GM18502 (cell line): ENCODE measurements at regions not wholly inside any gene's neighbourhood (a gene's known extent, or its start where the extent isn't known, plus 50 kb on each side); places are given as distances from the start of the nearest gene placed in this dataset.

Source experiments
- ATAC-seq: cut with Tn5 transposase; IDR thresholded peaks from one replicate; pipeline ENCODE4 v1.9.1; 2021; ENCODE audit warnings: mild to moderate bottlenecking; ENCODE audit not compliant: unreplicated experiment, poor library complexity

DNA sequence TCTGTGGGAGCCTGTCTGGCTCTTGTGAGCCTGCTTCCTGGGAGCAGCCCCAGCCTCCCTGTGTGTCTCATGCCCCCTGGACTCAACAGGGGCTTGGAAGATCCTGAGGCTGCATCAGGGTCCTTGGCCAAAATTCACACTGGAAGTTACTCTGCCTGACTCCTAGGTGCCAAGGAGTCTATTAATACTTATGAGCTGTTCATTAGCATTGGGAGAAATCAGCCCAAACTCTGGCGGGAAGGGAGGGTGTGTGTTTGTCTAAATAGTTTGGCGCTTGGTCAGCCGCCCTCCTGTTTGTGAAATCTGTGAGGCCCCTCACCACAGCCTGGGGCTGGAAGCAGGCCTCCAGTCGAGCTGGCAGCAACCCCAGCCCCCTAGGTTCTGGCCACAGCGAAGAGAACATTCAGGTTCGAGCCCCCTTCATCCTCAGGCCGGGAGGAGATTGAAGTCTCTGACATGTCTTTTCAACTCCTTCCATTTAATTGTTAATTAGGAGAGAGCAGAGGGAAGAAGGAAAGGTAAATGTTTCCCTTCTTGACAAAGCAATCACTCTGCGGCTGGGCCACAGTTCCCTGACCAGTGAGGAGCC lies 82.1 kb upstream of the F3 start:
- ATAC-seq, result no peak

DNA sequence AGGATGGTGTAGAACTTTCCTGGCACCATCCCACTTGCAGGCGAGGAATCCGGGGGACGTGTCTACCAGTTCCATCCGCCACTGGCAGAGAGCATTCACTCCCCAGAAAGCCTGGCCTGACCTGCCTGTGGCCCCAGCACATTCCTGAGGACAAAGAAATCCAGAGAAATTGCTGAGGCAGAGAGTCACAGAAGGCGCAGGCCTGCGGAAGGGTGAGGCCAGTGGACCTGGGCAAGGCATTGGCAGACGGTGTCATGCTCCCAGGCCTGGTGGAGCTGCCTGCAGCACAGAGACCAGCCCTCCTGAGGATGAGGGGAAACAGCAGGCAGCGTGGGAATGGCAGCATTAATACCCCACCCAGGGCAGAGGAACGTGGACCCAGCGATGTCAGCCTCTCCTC lies 81.2 kb upstream of the F3 start:
- ATAC-seq, result no peak

DNA sequence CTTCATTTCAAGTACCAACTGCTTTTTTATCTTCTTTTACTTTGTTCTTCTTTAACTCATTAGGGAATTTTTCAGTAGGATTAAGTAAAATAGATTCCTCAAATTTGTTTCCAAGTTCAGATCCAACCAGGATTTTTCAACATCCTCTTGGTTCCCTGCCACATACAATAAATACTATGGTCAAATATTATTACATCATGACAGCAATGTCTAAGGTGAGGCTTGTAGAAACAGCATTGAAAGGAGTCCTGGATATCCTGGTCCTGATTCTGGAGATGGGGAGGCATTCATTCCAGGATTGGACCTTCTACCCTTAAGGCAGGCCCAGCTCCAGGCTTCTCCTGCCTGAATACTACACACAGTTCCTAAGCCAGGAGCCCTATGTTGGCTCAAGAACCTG lies 80.2 kb upstream of the F3 start:
- no peak for ATAC-seq

DNA sequence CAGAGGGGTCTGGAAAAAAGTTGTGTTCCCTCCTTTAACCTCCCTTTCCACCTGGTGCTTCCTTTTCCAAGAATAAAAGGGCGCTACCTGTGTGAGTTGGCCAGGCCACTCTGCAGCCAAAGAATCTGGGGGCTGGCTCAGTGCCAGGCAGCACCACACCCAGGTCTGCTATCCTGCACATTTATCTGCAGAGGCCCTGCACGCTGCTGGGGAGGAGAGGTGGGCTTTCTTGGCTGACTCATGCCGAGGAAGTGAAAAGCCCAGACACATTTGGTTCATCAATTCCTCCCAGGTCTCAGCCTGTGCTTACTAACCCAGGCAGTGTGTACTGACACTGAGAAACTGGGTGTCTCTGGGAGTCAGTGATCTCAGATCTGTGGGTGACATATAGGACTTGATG lies 79.8 kb upstream of the F3 start:
- no peak for ATAC-seq

DNA sequence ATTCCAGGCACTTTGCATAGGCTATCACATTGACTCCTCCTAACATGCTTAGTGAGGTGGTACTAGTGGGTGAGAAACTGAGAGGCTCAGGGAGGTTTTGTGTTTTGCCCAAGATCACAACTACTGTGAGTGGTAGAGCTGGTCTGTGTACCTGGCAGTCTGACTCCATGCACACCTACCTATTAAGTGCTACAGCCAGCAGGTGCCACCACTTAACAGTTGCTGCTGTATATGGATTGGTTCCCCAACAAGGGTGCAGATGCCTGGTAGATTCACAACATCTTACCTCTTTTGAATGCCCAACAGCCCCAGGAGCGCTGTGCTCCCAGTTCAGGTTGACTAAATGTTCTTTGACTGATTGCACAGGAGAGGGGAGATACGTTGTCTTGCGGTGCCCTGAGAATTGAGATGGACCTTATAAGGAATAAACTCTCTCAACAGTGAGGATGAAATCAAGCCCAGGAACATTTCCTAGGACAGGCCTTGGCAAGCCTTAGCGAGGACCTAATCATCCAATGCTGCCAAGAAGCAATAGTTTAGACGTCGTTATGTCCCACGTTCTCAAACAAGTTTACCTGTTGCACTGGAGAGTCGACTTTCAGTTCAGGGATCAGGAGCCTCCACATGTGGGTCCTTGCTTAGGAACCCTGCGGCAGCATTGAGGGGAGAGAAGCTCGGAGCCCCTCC lies 78.9 kb upstream of the F3 start:
- ATAC-seq, result no peak

DNA sequence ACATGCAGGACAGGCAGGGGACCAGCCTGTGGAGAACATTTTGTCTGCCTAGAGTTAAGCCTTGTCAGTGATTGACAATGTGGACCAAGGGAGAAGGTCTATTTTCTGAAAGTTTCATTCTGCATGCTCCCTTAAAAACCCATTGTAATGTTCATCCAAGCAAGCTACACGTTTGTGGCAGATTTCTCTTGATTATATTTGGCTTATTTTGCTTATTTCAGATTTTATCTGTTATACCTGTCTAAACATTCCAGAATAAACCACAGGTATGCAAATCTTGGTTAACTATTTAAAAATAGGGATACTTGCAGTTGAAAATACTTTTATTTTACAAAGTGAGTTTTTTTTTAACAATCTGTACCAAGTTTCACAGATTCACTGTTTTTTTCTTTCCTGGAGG lies 78.2 kb upstream of the F3 start:
- no peak for ATAC-seq

DNA sequence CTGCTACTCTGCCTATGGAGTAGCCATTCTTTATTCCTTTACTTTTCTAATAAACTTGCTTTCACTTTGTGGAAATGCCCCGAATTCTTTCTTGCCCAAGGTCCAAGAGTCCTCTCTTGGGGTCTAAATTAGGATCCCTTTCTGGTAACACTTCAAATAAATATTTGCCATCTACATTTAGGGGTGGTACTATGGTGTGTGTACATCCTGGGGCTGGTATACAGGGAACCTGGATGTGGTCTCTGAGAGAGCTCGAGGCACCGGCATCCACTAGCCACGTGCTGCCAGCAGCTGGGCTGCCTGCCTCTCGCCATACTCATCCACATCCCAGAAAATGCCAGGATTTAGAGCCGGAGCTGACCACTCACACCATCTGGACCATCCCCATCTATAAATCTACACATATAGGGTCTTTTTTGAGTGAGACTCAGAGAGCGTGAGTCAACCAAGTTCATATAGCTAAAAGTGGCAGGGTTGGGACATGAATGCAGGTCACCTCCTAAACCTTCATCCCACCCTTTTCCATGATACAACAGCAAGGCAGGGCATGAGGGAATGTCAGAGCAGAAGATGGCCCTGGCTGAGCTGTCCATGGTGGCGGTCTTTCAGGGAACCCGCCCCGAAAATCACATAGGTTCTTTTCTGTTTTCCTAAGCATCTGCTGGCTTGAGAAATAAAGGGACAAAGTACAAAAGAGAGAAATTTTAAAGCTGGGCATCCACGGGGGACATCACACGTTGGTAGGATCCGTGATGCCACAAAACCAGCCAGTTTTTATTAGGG lies 76.6 kb upstream of the F3 start:
- ATAC-seq, result no peak

DNA sequence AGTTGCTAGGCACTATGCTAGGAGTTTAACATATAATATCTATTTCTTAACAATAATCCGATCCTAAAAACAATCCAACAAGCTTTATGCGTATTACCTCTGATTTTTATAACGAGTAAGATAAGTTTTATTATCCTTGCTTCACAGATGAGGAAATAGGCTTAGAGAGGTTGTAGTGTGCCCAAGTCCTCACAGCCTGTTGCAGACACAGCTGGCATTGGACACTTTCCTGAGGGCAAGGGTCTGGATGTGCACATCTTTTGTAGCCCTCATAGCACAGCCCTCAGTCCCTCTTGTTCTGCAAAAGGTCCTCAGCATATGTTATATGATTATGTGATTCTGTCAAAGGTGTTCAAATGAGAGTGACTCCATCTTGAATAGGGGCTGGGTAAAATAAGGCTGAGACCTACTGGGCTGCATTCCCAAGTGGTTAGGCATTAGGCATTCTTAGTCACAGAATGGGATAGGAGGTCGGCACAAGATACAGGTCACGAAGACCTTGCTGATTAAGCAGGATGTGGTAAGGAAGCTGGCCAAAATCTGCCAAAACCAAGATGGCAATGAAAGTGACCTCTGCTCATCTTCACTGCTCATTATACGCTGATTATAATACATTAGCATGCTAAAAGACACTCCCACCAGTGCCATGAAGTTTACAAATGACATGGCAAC lies 75.7 kb upstream of the F3 start:
- no peak for ATAC-seq

DNA sequence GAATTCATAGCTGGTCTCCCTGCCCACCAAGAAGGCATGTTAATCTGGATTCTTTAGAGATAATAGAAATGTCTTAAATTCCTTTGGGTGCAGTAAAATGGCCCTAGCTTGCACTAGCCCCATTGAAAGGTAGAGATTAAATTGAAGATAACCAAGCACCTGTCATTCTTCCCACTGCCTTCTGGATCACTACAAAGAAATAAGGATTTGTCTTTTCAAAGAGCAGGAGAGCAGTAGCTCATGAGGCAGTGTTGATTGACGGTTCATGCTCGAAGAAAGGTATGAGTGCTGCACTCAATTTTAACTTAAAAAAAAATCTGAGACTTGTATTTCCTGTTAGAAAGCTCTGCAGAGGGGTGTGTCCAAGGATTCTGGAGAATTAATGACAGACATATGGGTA lies 74.9 kb upstream of the F3 start:
- ATAC-seq, result no peak

DNA sequence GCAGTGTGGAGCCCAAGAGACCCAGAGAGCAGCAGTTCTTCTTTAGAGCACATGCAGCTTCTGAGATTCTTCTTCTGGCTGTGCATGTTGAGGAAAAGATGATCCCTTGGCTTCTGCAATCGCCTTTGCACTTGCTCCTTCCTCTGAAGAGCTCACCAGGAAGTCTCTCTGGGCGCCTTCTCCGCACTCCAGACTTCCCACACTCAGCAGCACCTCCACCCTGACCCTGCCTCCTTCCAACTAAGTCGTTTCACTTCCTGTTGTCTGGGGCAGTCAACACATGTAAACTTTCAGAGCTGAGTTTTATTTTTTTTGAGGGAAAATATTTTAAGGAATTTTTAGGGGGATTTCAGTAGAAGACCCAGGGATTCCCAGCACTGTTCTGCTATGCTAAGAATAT lies 73.4 kb upstream of the F3 start:
- peak; percentile 50 for ATAC-seq

DNA sequence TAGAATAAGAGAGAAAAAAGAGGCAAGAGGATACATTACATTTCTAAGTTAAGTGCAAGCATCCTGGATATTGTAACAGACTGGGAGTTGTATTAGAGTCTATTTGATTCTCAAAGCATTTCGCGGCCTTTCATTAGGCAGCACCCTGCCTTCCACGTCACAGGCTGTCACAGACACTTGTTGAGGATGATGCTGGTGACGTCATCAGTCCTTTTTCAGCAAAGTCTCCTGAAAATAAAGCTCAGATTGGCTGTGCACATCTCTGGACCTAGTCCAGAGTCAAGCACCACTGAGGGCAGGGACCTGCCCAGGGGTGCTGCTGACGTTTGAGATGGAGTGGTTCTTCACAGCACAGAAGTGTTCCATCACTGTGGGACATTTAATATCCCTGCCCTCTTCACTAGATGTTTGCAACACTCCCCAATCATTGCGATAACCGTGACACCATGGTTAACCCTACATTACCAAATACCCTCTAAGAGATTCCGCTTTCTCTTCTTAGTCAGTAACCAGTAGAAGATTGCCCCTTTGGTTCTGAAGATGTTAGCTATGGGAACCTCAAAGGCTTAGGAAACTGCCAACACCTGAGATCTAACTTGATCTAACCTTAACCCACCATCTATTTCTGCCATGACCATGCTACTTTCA lies 72.7 kb upstream of the F3 start:
- ATAC-seq, result no peak

DNA sequence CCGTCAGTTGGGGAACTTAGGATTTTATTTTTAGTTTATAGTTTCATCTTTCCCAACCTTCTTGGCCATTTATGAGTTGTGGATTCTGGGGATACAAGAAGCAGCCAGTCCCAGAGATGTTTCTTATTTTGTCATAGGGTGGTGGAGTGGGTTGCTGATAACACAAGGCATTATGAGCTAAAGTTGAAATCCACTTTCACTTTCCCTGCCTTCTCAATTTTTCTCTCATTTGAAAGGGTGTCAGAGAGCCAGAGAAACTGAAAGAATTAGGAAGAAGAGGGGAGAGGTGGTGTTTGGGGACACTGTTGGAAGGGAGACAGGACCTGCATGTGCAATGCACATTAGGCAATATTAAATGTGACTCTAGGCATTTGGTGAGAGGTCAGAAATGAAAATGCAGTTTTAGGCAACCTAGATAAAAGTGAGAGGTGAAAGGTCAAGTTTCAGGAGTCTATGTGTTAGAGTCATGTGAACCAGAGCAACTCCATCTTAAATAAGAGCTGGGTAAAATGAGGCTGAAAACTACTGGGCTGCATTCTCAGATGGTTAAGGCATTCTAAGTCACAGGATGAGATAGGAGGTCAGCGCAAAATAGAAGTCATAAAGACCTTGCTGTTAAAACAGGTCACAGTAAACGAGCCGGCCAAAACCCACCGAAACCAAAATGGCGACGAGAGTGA lies 71.1 kb upstream of the F3 start:
- no peak for ATAC-seq

DNA sequence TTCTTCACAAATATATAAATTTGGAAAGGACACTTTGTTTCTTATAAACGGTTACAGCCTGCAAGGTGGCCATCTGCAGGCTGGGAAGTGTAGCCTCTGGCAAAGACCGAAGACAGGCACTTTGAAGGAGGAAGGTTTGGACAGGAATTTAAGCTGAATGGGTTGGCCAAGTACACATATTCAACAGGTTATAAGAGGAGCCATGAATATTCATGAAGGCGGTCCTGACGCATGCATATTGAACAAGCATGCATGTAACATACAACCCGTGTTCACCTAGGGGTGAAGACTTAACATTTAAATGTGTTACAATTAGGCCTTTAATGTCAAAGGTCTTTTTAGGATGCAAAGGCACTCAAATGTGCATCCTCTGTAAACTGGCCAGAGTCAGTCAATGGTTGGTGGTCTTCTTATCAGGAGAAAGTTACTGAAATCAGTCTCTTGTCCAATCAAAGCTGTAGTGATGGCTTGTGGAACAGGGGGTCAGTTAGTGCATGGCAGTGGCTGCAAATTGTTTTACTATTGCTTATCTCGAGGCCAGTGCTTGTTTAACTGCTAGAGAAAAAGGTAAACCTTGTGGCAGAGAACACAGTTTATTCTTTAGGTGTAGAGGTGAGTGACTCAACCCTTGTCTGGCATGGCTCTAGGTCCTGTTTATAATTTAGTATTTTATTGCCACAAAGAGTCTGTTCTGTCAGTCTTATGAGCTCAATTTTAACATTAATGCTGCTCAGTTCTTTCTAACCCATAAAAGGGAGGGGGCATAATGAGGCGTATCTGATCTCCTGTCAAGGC lies 70.3 kb upstream of the F3 start:
- no peak for ATAC-seq

DNA sequence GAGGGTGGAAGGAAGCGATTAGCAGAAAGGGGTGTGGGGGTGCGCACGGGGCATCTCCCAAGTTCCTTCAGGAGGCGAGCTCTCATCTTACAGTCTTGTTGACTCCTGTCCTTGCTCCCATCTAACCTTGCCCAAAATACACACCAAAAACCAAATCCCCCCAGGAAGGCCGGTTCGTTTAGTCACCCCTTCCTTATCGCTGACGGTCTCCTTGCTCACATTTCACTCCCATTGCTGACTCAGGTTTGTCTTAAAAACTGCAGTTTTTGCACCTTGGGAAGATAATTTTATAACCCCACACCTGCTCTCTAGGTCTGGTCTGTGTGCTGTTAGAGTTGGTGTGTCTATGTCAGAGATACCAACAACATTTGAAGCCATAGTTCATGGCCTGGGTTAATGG lies 68.1 kb upstream of the F3 start:
- no peak for ATAC-seq

DNA sequence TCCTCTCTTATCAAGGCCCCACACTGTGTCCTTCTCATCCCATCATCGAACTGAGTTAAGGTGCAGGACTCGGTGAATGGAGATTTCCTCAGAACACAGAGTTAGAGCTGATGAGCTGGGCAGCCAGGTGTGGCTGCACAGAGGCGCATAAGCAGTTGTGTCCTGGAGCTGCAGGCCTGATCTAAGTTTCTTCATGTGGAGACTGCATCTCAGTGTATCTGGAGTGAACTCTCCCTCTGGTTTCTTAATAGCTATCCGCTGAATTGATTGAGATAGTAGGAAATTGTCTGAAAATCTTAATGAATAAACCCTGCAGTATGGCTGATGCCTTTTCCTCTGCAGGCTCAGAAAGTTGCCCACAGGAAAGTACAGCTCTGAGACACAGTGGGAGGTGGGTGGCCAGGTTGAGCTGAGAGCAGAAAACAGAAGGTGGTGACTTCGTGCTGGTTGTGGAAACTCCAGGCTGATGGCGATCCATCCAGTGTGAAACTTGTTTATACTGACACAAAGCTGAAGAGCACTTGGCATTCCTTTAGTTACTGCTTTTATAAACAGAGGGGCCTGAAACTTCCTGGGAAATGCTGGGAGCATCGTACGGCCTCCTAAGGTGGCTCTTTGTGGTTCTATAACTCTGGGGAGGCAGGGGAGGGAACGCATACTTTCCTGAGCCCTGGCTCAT lies 67.4 kb upstream of the F3 start:
- no peak for ATAC-seq

DNA sequence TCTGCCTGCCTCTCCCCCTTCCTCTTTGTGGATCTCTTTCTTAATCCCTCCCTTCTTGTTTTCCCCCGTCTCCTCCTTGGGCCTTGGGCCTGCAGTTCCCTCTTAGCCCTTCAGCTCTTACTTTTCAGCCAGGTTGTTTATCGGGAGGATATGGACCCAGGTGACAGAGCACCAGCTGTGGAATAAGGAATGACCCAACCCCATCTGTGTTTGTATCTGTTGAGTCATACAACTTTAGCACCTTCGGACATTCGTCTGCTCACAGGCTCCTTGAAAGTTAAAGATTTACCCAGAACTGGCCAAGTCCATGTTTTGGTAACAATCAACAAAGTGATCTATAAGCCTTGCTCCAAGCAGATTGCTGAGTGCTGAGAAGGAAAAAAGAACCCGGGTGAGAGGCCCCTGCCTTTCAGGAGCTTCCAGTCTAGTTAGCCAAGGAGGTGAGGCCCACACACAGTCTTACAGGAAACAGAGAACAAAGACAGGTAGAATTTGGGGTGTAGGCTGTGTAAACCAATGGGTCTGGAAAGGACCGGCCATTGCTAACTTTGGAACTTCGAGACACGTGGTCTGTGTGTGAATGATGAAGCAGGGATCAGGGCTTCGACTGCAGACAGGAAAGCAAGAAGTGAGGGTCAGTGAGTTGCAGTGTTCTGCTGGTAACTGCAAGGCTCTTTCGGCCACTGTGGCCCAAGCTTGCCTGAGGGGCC lies 66.7 kb upstream of the F3 start:
- ATAC-seq, result no peak

DNA sequence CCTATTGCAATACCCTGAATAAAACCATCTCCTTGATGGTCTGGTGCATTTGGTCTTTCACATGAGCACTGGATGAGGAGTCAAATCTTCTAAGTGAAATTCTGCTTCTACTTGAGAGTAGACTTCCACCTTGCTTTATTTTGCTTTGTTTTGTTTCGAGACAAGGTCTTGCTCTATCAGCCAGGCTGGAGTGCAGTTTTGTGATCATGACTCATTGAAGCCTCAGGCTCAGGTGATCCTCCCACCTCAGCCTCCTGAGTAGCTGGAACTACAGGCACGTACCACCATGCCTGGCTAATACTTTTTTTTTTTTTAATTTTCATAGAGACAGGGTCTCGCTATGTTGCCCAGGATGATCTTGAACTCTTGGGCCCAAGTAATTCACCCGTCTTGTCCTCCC lies 65.8 kb upstream of the F3 start:
- no peak for ATAC-seq

DNA sequence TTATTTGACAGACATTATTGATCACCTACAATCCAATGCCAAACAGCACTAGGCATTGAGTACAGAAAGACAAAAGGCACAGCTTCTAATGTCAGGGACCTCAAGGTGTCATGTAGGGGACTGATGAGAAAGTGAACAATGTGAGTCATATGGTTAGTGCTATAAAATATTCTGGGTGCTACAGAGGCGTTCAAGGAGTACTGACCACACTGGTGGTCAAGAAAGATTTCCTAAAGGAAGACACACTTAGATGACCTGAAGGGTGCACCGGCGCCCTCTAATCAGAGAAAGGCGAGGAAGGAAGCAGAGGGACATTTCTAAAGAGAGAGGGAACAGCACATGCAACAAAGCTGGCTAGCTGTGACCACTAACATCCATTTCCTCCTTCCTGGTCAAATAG lies 64.9 kb upstream of the F3 start:
- no peak for ATAC-seq
